Activated T-helper 9 cell treated with anti-CD3 and anti-CD28 coated beads, Interleukin-2, amount 50 U/mL, for 16 hours (primary cell): ENCODE measurements at regions not wholly inside any gene's neighbourhood (a gene's known extent, or its start where the extent isn't known, plus 50 kb on each side); places are given as distances from the start of the nearest gene placed in this dataset.
"Not testable (repeated sequence)": the region's sequence is repeated elsewhere in the genome, so short reads cannot be mapped to it uniquely, and the experiment has no call there.

Source experiments
- DNase-seq: peaks from one replicate; pipeline ENCODE4 v3.0.0-alpha.2; 2020; ENCODE audit warnings: low read depth

GRCh38 chr4:38519666-38520065, 144.3 kb upstream of the KLF3 start:
- no peak for DNase-seq

- DNase-seq = no peak
Measured at GRCh38 chr4:38523054-38523453, 140.9 kb upstream of the KLF3 start.

GRCh38 chr4:38523524-38524448, 140.2 kb upstream of the KLF3 start:
- peak; percentile 36 for DNase-seq

- DNase-seq = no peak
Measured at GRCh38 chr4:38526412-38526811, 137.6 kb upstream of the KLF3 start.

GRCh38 chr4:38529189-38530115, 134.5 kb upstream of the KLF3 start:
- peak; percentile 32 for DNase-seq

GRCh38 chr4:38530486-38530885, 133.5 kb upstream of the KLF3 start:
- no peak for DNase-seq

- no peak for DNase-seq
Measured at GRCh38 chr4:38531141-38531727, 132.8 kb upstream of the KLF3 start.

GRCh38 chr4:38532908-38533499, 131.0 kb upstream of the KLF3 start:
- DNase-seq = no peak

GRCh38 chr4:38534344-38535045, 129.5 kb upstream of the KLF3 start:
- no peak for DNase-seq

- not testable (repeated sequence) for DNase-seq
Measured at GRCh38 chr4:38535071-38535470, 128.9 kb upstream of the KLF3 start.

GRCh38 chr4:38535717-38536116, 128.3 kb upstream of the KLF3 start:
- DNase-seq = no peak

GRCh38 chr4:38536716-38537115, 127.3 kb upstream of the KLF3 start:
- DNase-seq = no peak

GRCh38 chr4:38537666-38538065, 126.3 kb upstream of the KLF3 start:
- no peak for DNase-seq

- no peak for DNase-seq
Measured at GRCh38 chr4:38538517-38538916, 125.5 kb upstream of the KLF3 start.

- DNase-seq = no peak
Measured at GRCh38 chr4:38539501-38539900, 124.5 kb upstream of the KLF3 start.

- DNase-seq = no peak
Measured at GRCh38 chr4:38547052-38547451, 116.9 kb upstream of the KLF3 start.

GRCh38 chr4:38548256-38548655, 115.7 kb upstream of the KLF3 start:
- no peak for DNase-seq

- DNase-seq = no peak
Measured at GRCh38 chr4:38559374-38559773, 104.6 kb upstream of the KLF3 start.

- no peak for DNase-seq
Measured at GRCh38 chr4:38560340-38560739, 103.7 kb upstream of the KLF3 start.

- no peak for DNase-seq
Measured at GRCh38 chr4:38560768-38561558, 103.0 kb upstream of the KLF3 start.
